RPMI8226 (cell line): ENCODE measurements at regions not wholly inside any gene's neighbourhood (a gene's known extent, or its start where the extent isn't known, plus 50 kb on each side); places are given as distances from the start of the nearest gene placed in this dataset.

Source experiments
- DNase-seq: peaks from one replicate; pipeline ENCODE4 v3.0.0-alpha.2; 2015

- no peak for DNase-seq
Measured at GRCh38 chr5:89236900-89237299, 353.9 kb upstream of the MEF2C start.

GRCh38 chr5:89233462-89233861 lies 350.5 kb upstream of the MEF2C start:
- no peak for DNase-seq

GRCh38 chr5:89232139-89232603 lies 349.2 kb upstream of the MEF2C start:
- DNase-seq, result no peak

- no peak for DNase-seq
Measured at GRCh38 chr5:89230178-89230577, 347.2 kb upstream of the MEF2C start.

GRCh38 chr5:89229331-89230070 lies 346.5 kb upstream of the MEF2C start:
- DNase-seq, result no peak

GRCh38 chr5:89228355-89228754 lies 345.4 kb upstream of the MEF2C start:
- DNase-seq, result no peak

GRCh38 chr5:89218364-89218763 lies 335.4 kb upstream of the MEF2C start:
- no peak for DNase-seq

- DNase-seq, result no peak
Measured at GRCh38 chr5:89216606-89217005, 333.6 kb upstream of the MEF2C start.

GRCh38 chr5:89213573-89213972 lies 330.6 kb upstream of the MEF2C start:
- DNase-seq, result no peak

GRCh38 chr5:89211836-89212235 lies 328.9 kb upstream of the MEF2C start:
- no peak for DNase-seq

- DNase-seq, result no peak
Measured at GRCh38 chr5:89208811-89209210, 325.8 kb upstream of the MEF2C start.

GRCh38 chr5:89208392-89208791 lies 325.4 kb upstream of the MEF2C start:
- DNase-seq, result no peak

- DNase-seq, result no peak
Measured at GRCh38 chr5:89204756-89205155, 321.8 kb upstream of the MEF2C start.

GRCh38 chr5:89203611-89204010 lies 320.6 kb upstream of the MEF2C start:
- no peak for DNase-seq

GRCh38 chr5:89200899-89201298 lies 317.9 kb upstream of the MEF2C start:
- DNase-seq, result no peak

- DNase-seq, result no peak
Measured at GRCh38 chr5:89199306-89199705, 316.3 kb upstream of the MEF2C start.

GRCh38 chr5:89191374-89191773 lies 308.4 kb upstream of the MEF2C start:
- no peak for DNase-seq

GRCh38 chr5:89190515-89191265 lies 307.7 kb upstream of the MEF2C start:
- no peak for DNase-seq

GRCh38 chr5:89187883-89188465 lies 305.0 kb upstream of the MEF2C start:
- DNase-seq, result no peak

GRCh38 chr5:89187268-89187667 lies 304.3 kb upstream of the MEF2C start:
- no peak for DNase-seq

GRCh38 chr5:89181546-89181945 lies 298.6 kb upstream of the MEF2C start:
- no peak for DNase-seq

GRCh38 chr5:89179731-89180130 lies 296.7 kb upstream of the MEF2C start:
- DNase-seq, result no peak

- DNase-seq, result no peak
Measured at GRCh38 chr5:89178541-89178940, 295.6 kb upstream of the MEF2C start.

- no peak for DNase-seq
Measured at GRCh38 chr5:89173528-89173927, 290.5 kb upstream of the MEF2C start.
